ENCODE measurements at regions not wholly inside any gene's neighbourhood (a gene's known extent, or its start where the extent isn't known, plus 50 kb on each side); places are given as distances from the start of the nearest gene placed in this dataset.
"Not testable (repeated sequence)": the region's sequence is repeated elsewhere in the genome, so short reads cannot be mapped to it uniquely, and the experiment has no call there.

GRCh38 chr3:197394464-197395321 lies 96.3 kb upstream of the DLG1 start:
- 73% methylated on average over 22 of the region's 25 CpGs for WGBS (ENCODE audit: insufficient coverage)
- H3K4me3 ChIP-seq (ENCODE audit: low read length), result no peak overlapping the region
- DNase-seq, result peak; percentile 74
- H3K36me3 ChIP-seq (ENCODE audit: control insufficient read depth, insufficient read depth, low read length), result no peaks in the 10 kb centered on the region
- H3K9me3 ChIP-seq (replicated peaks; ENCODE audit: control insufficient read depth, low read depth, low read length), result peaks cover 2% of the 10 kb centered on the region
- H3K27ac ChIP-seq (ENCODE audit: low read length), result no peak overlapping the region
- no peaks in the 10 kb centered on the region for H3K4me1 ChIP-seq (ENCODE audit: control insufficient read depth, insufficient read depth, low read length)
- no peaks in the 10 kb centered on the region for H3K27me3 ChIP-seq (ENCODE audit: control insufficient read depth, insufficient read depth, low read length)

- not testable (repeated sequence) for H3K4me1 ChIP-seq (ENCODE audit: control insufficient read depth, insufficient read depth, low read length); H3K4me3 ChIP-seq (ENCODE audit: low read length); H3K36me3 ChIP-seq (ENCODE audit: control insufficient read depth, insufficient read depth, low read length); H3K27me3 ChIP-seq (ENCODE audit: control insufficient read depth, insufficient read depth, low read length); DNase-seq; H3K9me3 ChIP-seq (replicated peaks; ENCODE audit: control insufficient read depth, low read depth, low read length); H3K27ac ChIP-seq (ENCODE audit: low read length)
- WGBS (ENCODE audit: insufficient coverage), result 85% methylated on average over 5 of the region's 8 CpGs
These were observed 95.7 kb upstream of the DLG1 start for GRCh38 chr3:197394126-197394463.

- no peak overlapping the region for H3K27ac ChIP-seq (ENCODE audit: low read length)
- H3K27me3 ChIP-seq (ENCODE audit: control insufficient read depth, insufficient read depth, low read length), result no peaks in the 10 kb centered on the region
- no peaks in the 10 kb centered on the region for H3K4me1 ChIP-seq (ENCODE audit: control insufficient read depth, insufficient read depth, low read length)
- H3K9me3 ChIP-seq (replicated peaks; ENCODE audit: control insufficient read depth, low read depth, low read length), result peaks cover 2% of the 10 kb centered on the region
- no peak for DNase-seq
- WGBS (ENCODE audit: insufficient coverage), result 100% methylated on average over 1 of the region's 4 CpGs
- H3K4me3 ChIP-seq (ENCODE audit: low read length), result no peak overlapping the region
- no peaks in the 10 kb centered on the region for H3K36me3 ChIP-seq (ENCODE audit: control insufficient read depth, insufficient read depth, low read length)
These were observed 95.3 kb upstream of the DLG1 start for GRCh38 chr3:197393711-197394110.

- no peaks in the 10 kb centered on the region for H3K4me1 ChIP-seq (ENCODE audit: control insufficient read depth, insufficient read depth, low read length)
- H3K4me3 ChIP-seq (ENCODE audit: low read length), result no peak overlapping the region
- no CpG with 5 or more reads among the region's 3 CpGs for WGBS (ENCODE audit: insufficient coverage)
- no peaks in the 10 kb centered on the region for H3K36me3 ChIP-seq (ENCODE audit: control insufficient read depth, insufficient read depth, low read length)
- H3K27me3 ChIP-seq (ENCODE audit: control insufficient read depth, insufficient read depth, low read length), result no peaks in the 10 kb centered on the region
- no peak overlapping the region for H3K27ac ChIP-seq (ENCODE audit: low read length)
- H3K9me3 ChIP-seq (replicated peaks; ENCODE audit: control insufficient read depth, low read depth, low read length), result peaks cover 2% of the 10 kb centered on the region
- no peak for DNase-seq
These were observed 94.5 kb upstream of the DLG1 start for GRCh38 chr3:197392961-197393360.

- Histone ChIP-seq H3K4me3 (ENCODE audit: low read length) (no peak overlapping the region), H3K36me3 (ENCODE audit: control insufficient read depth, insufficient read depth, low read length) (no peaks in the 10 kb centered on the region), H3K4me1 (ENCODE audit: control insufficient read depth, insufficient read depth, low read length) (peaks cover 6% of the 10 kb centered on the region), H3K27ac (ENCODE audit: low read length) (no peak overlapping the region), H3K27me3 (ENCODE audit: control insufficient read depth, insufficient read depth, low read length) (no peaks in the 10 kb centered on the region), H3K9me3 (replicated peaks; ENCODE audit: control insufficient read depth, low read depth, low read length) (no peaks in the 10 kb centered on the region)
- WGBS (ENCODE audit: insufficient coverage), result 43% methylated on average over 1 of the region's 2 CpGs
- DNase-seq, result no peak
These were observed 83.0 kb upstream of the DLG1 start for GRCh38 chr3:197381371-197381770.

- H3K27me3 ChIP-seq (ENCODE audit: control insufficient read depth, insufficient read depth, low read length), result no peaks in the 10 kb centered on the region
- H3K4me3 ChIP-seq (ENCODE audit: low read length), result no peak overlapping the region
- no peak for DNase-seq
- no peak overlapping the region for H3K27ac ChIP-seq (ENCODE audit: low read length)
- no peaks in the 10 kb centered on the region for H3K36me3 ChIP-seq (ENCODE audit: control insufficient read depth, insufficient read depth, low read length)
- peaks cover 6% of the 10 kb centered on the region for H3K4me1 ChIP-seq (ENCODE audit: control insufficient read depth, insufficient read depth, low read length)
- no peaks in the 10 kb centered on the region for H3K9me3 ChIP-seq (replicated peaks; ENCODE audit: control insufficient read depth, low read depth, low read length)
- 44% methylated on average over 4 of the region's 5 CpGs for WGBS (ENCODE audit: insufficient coverage)
These were observed 82.4 kb upstream of the DLG1 start for GRCh38 chr3:197380786-197381185.

- H3K27ac ChIP-seq (ENCODE audit: low read length), result no peak overlapping the region
- WGBS (ENCODE audit: insufficient coverage), result 95% methylated on average over 14 of the region's 22 CpGs
- DNase-seq, result no peak
- H3K9me3 ChIP-seq (replicated peaks; ENCODE audit: control insufficient read depth, low read depth, low read length), result no peaks in the 10 kb centered on the region
- no peaks in the 10 kb centered on the region for H3K27me3 ChIP-seq (ENCODE audit: control insufficient read depth, insufficient read depth, low read length)
- peaks cover 6% of the 10 kb centered on the region for H3K4me1 ChIP-seq (ENCODE audit: control insufficient read depth, insufficient read depth, low read length)
- H3K36me3 ChIP-seq (ENCODE audit: control insufficient read depth, insufficient read depth, low read length), result no peaks in the 10 kb centered on the region
- H3K4me3 ChIP-seq (ENCODE audit: low read length), result no peak overlapping the region
These were observed 80.7 kb upstream of the DLG1 start for GRCh38 chr3:197378985-197379718.

- DNase-seq, result peak; percentile 35
- Histone ChIP-seq H3K36me3 (ENCODE audit: control insufficient read depth, insufficient read depth, low read length) (no peaks in the 10 kb centered on the region), H3K27ac (ENCODE audit: low read length) (no peak overlapping the region), H3K9me3 (replicated peaks; ENCODE audit: control insufficient read depth, low read depth, low read length) (no peaks in the 10 kb centered on the region), H3K27me3 (ENCODE audit: control insufficient read depth, insufficient read depth, low read length) (no peaks in the 10 kb centered on the region), H3K4me3 (ENCODE audit: low read length) (no peak overlapping the region), H3K4me1 (ENCODE audit: control insufficient read depth, insufficient read depth, low read length) (peaks cover 16% of the 10 kb centered on the region)
- 52% methylated on average over 8 of the region's 10 CpGs for WGBS (ENCODE audit: insufficient coverage)
These were observed 78.5 kb upstream of the DLG1 start for GRCh38 chr3:197376735-197377555.

GRCh38 chr3:197376020-197376419 lies 77.6 kb upstream of the DLG1 start:
- H3K4me3 ChIP-seq (ENCODE audit: low read length), result no peak overlapping the region
- no peak for DNase-seq
- no peak overlapping the region for H3K27ac ChIP-seq (ENCODE audit: low read length)
- peaks cover 24% of the 10 kb centered on the region for H3K4me1 ChIP-seq (ENCODE audit: control insufficient read depth, insufficient read depth, low read length)
- WGBS (ENCODE audit: insufficient coverage), result 90% methylated on average over 2 of the region's 4 CpGs
- H3K36me3 ChIP-seq (ENCODE audit: control insufficient read depth, insufficient read depth, low read length), result no peaks in the 10 kb centered on the region
- H3K27me3 ChIP-seq (ENCODE audit: control insufficient read depth, insufficient read depth, low read length), result no peaks in the 10 kb centered on the region
- H3K9me3 ChIP-seq (replicated peaks; ENCODE audit: control insufficient read depth, low read depth, low read length), result no peaks in the 10 kb centered on the region

- Histone ChIP-seq H3K36me3 (ENCODE audit: control insufficient read depth, insufficient read depth, low read length) (no peaks in the 10 kb centered on the region), H3K9me3 (replicated peaks; ENCODE audit: control insufficient read depth, low read depth, low read length) (no peaks in the 10 kb centered on the region), H3K27ac (ENCODE audit: low read length) (no peak overlapping the region), H3K4me1 (ENCODE audit: control insufficient read depth, insufficient read depth, low read length) (peaks cover 33% of the 10 kb centered on the region), H3K27me3 (ENCODE audit: control insufficient read depth, insufficient read depth, low read length) (no peaks in the 10 kb centered on the region), H3K4me3 (ENCODE audit: low read length) (no peak overlapping the region)
- no peak for DNase-seq
- WGBS (ENCODE audit: insufficient coverage), result 90% methylated on average over 4 of the region's 11 CpGs
These were observed 76.6 kb upstream of the DLG1 start for GRCh38 chr3:197375001-197375441.

Measured in muscle of leg (tissue), 3 donors.